GM12892 (cell line): ENCODE measurements at regions not wholly inside any gene's neighbourhood (a gene's known extent, or its start where the extent isn't known, plus 50 kb on each side); places are given as distances from the start of the nearest gene placed in this dataset.

Source experiments
- DNase-seq: peaks from one replicate; pipeline ENCODE4 v3.0.0; 2011; ENCODE audit not compliant: insufficient read length
- FAIRE-seq: peaks from 2 replicates; lab custom pipeline; 2011; peaks lifted over from hg19 to GRCh38; lab: Jason Lieb, UNC
- POLR2A ChIP-seq: IDR thresholded peaks from 2 replicates; pipeline ENCODE4 v1.6.1; 2011; ENCODE audit warnings: low read depth, low read length, control low read depth
- POLR2AphosphoS5 ChIP-seq: IDR thresholded peaks from 2 replicates; pipeline ENCODE4 v1.6.1; 2011; ENCODE audit warnings: low read depth, low read length, control low read depth
- TAF1 ChIP-seq: IDR thresholded peaks from 2 replicates; pipeline ENCODE4 v1.6.1; 2011; ENCODE audit warnings: low read depth, mild to moderate bottlenecking, control low read depth, low read length, borderline replicate concordance

DNA sequence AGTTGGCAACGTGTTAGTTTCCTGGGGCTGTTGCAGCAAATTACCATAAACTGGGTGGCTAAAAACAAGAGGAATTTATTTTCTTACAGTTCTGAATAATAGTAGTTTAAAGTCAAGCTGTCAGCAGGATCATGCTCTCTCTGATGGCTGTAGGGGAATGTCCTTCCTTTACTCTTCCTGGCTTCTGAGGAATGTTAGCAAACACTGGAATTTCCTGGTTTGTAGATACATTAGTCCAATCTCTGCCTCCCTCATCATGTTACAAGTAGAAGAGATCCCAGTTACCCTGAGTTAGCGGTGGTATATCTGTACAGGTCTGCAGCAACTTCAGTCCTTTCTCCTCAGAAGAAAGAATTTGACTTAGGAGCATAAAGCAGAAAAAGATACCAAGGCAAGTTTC is 2249.1 kb downstream of the NCAM2 start:
- DNase-seq (no peak), FAIRE-seq (no peak)
- TF ChIP-seq TAF1 (no peak), POLR2AphosphoS5 (no peak), POLR2A (no peak)

GRCh38 chr21:23245255-23245654 is 2247.0 kb downstream of the NCAM2 start:
- DNase-seq (no peak), FAIRE-seq (no peak)
- no peak for TF ChIP-seq TAF1
- no peak for TF ChIP-seq POLR2A
- TF ChIP-seq POLR2AphosphoS5 = no peak

- FAIRE-seq (no peak), DNase-seq (no peak)
- TF ChIP-seq POLR2AphosphoS5 = no peak
- TF ChIP-seq TAF1 = no peak
- no peak for TF ChIP-seq POLR2A
These were observed 2225.7 kb downstream of the NCAM2 start for GRCh38 chr21:23223882-23224281.

DNA sequence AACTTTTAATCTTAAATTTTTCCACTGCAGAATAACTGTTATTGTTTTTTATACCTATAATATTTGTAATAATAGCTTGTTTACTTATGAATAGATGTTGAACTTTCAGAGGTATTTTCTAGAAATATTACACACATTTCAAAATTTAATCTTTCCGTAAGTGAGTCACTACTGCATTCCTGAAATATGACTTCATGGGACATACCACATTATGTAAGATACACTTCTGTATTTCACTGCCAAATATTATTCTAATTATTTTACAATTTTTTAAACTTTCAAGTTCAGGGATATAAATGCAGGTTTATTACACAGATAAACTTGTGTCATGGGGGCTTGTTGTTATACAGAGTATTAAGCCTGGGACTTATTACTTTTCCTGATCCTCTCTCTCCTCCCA is 2220.5 kb downstream of the NCAM2 start:
- FAIRE-seq (no peak), DNase-seq (no peak)
- TF ChIP-seq POLR2AphosphoS5 (no peak), POLR2A (no peak), TAF1 (no peak)

GRCh38 chr21:23217597-23217996 is 2219.4 kb downstream of the NCAM2 start:
- no peak for DNase-seq
- TF ChIP-seq POLR2AphosphoS5 (no peak), POLR2A (no peak), TAF1 (no peak)
- no peak for FAIRE-seq

DNA sequence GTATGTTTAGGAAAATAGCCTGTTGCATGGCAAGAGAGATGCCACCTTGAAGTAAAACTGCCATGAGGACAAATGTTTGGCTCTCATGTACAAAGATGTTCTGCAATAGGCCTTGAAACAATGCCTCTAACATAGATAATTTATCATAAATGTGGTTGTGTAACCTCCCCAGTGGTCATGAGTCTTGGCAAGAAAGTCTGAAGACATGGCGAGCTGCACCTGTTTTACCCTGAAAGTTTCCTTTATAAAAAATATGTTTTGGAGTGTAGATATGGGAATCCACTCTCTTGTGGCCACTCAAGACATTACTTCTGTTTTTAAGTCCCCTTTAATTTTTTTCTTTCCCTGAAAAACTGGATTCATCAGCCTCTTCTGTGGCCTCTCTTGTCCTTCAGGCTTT is 2217.1 kb downstream of the NCAM2 start:
- no peak for FAIRE-seq
- TF ChIP-seq POLR2AphosphoS5 (no peak), TAF1 (no peak), POLR2A (no peak)

More for the DNA sequence above, 2217.1 kb downstream of the NCAM2 start:
- no peak for DNase-seq
